ENCODE measurements at regions not wholly inside any gene's neighbourhood (a gene's known extent, or its start where the extent isn't known, plus 50 kb on each side); places are given as distances from the start of the nearest gene placed in this dataset.
A peak's percentile ranks its signal among the peaks of the same experiment; 100 is the strongest.

GRCh38 chr7:132709971-132710567, 133.8 kb upstream of the PLXNA4 start:
- Histone ChIP-seq H3K9ac (ENCODE audit: low read length) (no peak overlapping the region), H3K4me3 (ENCODE audit: low read depth, low read length, poor library complexity, severe bottlenecking) (no peak overlapping the region), H3F3A (ENCODE audit: insufficient read depth, low read length) (no peaks in the 10 kb centered on the region), H4K20me1 (ENCODE audit: insufficient read depth, low read length) (no peaks in the 10 kb centered on the region), H3K79me2 (ENCODE audit: insufficient read depth, low read length) (no peaks in the 10 kb centered on the region), H3K9me3 (ENCODE audit: low read length) (no peaks in the 10 kb centered on the region), H3K36me3 (ENCODE audit: insufficient read depth, low read length) (no peaks in the 10 kb centered on the region), H2AFZ (ENCODE audit: low read length) (no peak overlapping the region), H3K27ac (ENCODE audit: low read depth, low read length, poor library complexity, severe bottlenecking) (no peak overlapping the region), H3K4me2 (ENCODE audit: low read length) (no peak overlapping the region), H3K4me1 (ENCODE audit: insufficient read depth, low read length, severe bottlenecking) (no peaks in the 10 kb centered on the region), H3K9me2 (ENCODE audit: low read depth, low read length) (no peaks in the 10 kb centered on the region), H3K27me3 (ENCODE audit: insufficient read depth, low read length) (no peaks in the 10 kb centered on the region)
- TF ChIP-seq CTCF (IDR thresholded peaks at IDR 0.05; ENCODE audit: low read length) (peak; percentile 87), EZH2 (IDR thresholded peaks at IDR 0.05; ENCODE audit: borderline replicate concordance, low read length) (no peak)

DNA sequence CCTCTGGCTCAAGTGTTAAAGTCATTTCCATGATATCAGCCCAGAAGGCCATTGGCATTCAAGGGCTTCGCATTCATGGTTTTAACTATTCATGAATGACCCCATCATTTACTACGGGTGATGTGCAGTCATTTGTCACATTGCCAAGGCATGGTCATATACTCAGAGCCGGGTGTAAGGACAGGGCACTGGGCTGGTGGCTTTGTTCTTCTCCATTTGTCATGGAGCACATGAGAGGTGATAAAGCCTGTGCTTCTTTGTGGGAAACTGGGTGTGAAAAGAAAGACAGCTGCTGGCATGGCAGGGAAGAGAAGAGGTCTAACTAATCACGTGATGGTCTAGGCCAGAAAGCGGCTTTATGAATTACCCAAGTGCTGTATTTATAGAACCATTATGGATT, 132.2 kb upstream of the PLXNA4 start:
- Histone ChIP-seq H3K27ac (ENCODE audit: low read depth, low read length, poor library complexity, severe bottlenecking) (no peak overlapping the region), H2AFZ (ENCODE audit: low read length) (no peak overlapping the region), H3K27me3 (ENCODE audit: insufficient read depth, low read length) (no peaks in the 10 kb centered on the region), H3K9me2 (ENCODE audit: low read depth, low read length) (no peaks in the 10 kb centered on the region), H3K79me2 (ENCODE audit: insufficient read depth, low read length) (no peaks in the 10 kb centered on the region), H3K4me1 (ENCODE audit: insufficient read depth, low read length, severe bottlenecking) (no peaks in the 10 kb centered on the region), H3K4me2 (ENCODE audit: low read length) (no peak overlapping the region), H3K36me3 (ENCODE audit: insufficient read depth, low read length) (no peaks in the 10 kb centered on the region), H4K20me1 (ENCODE audit: insufficient read depth, low read length) (no peaks in the 10 kb centered on the region), H3K4me3 (ENCODE audit: low read depth, low read length, poor library complexity, severe bottlenecking) (no peak overlapping the region), H3K9me3 (ENCODE audit: low read length) (no peaks in the 10 kb centered on the region), H3K9ac (ENCODE audit: low read length) (no peak overlapping the region), H3F3A (ENCODE audit: insufficient read depth, low read length) (no peaks in the 10 kb centered on the region)
- TF ChIP-seq EZH2 (IDR thresholded peaks at IDR 0.05; ENCODE audit: borderline replicate concordance, low read length) (no peak), CTCF (IDR thresholded peaks at IDR 0.05; ENCODE audit: low read length) (no peak)

- Histone ChIP-seq H3K4me3 (ENCODE audit: low read depth, low read length, poor library complexity, severe bottlenecking) (no peak overlapping the region), H2AFZ (ENCODE audit: low read length) (no peak overlapping the region), H3K9me2 (ENCODE audit: low read depth, low read length) (no peaks in the 10 kb centered on the region), H4K20me1 (ENCODE audit: insufficient read depth, low read length) (no peaks in the 10 kb centered on the region), H3K9ac (ENCODE audit: low read length) (no peak overlapping the region), H3K4me1 (ENCODE audit: insufficient read depth, low read length, severe bottlenecking) (no peaks in the 10 kb centered on the region), H3K27me3 (ENCODE audit: insufficient read depth, low read length) (no peaks in the 10 kb centered on the region), H3F3A (ENCODE audit: insufficient read depth, low read length) (no peaks in the 10 kb centered on the region), H3K4me2 (ENCODE audit: low read length) (no peak overlapping the region), H3K79me2 (ENCODE audit: insufficient read depth, low read length) (no peaks in the 10 kb centered on the region), H3K27ac (ENCODE audit: low read depth, low read length, poor library complexity, severe bottlenecking) (no peak overlapping the region), H3K36me3 (ENCODE audit: insufficient read depth, low read length) (no peaks in the 10 kb centered on the region), H3K9me3 (ENCODE audit: low read length) (no peaks in the 10 kb centered on the region)
- TF ChIP-seq CTCF (IDR thresholded peaks at IDR 0.05; ENCODE audit: low read length) (no peak), EZH2 (IDR thresholded peaks at IDR 0.05; ENCODE audit: borderline replicate concordance, low read length) (no peak)
These were observed 128.9 kb upstream of the PLXNA4 start for GRCh38 chr7:132705146-132705545.

All from OCI-LY1 (cell line).